Suprapubic skin (tissue), 4 donors: ENCODE measurements at regions not wholly inside any gene's neighbourhood (a gene's known extent, or its start where the extent isn't known, plus 50 kb on each side); places are given as distances from the start of the nearest gene placed in this dataset.

Experiments
- POLR2A ChIP-seq, 2 donors: fragments of 450-650 bp; IDR thresholded peaks; one replicate each; pipeline ENCODE4 v1.6.1; 2017; ENCODE audit warnings: antibody characterized with exemption in 2 of 2, mild to moderate bottlenecking in 2 of 2, moderate library complexity in 2 of 2
- POLR2AphosphoS5 ChIP-seq, 3 donors: sonication (generic); formaldehyde crosslinking; IDR thresholded peaks; one replicate each; pipeline ENCODE4 v1.6.1; 2017; ENCODE audit warnings: antibody characterized with exemption in 3 of 3

DNA sequence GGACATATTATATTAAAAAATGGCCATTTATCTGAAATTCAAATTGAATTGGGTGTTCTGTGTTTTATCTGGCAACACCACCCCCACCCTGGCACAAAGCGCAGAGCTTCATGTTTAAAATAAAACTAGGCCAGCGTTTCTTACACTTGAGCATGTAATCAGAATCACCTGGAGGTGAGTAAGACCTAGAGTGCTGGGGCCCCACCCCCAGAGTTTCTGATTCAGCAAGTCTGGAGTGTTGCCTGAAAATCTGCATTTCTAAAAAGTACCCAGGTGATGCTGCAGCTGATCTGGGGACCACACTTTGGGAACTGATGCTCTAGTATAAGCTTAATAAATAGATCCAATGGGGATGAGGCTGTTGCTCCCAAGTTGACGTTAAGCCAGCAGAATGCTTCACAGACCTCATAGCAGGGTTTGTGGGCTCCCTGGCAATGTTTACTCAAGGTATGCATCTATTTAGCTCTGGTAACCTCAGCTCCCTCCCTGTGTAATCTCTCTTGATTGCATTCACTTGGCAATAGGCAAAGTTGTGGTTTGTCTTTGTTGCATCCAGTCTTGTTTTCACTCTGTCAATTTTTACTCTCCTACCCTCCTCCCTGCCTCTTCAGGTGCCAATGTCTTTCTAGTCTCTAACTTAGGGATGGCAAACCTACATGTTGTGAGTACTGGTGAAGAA lies 99.8 kb upstream of the TEX13D start:
- TF ChIP-seq POLR2A (IDR thresholded peaks at IDR 0.05) (no peak), POLR2AphosphoS5 (IDR thresholded peaks at IDR 0.05) (no peak)
